Fibroblast of the aortic adventitia (primary cell): ENCODE measurements at regions not wholly inside any gene's neighbourhood (a gene's known extent, or its start where the extent isn't known, plus 50 kb on each side); places are given as distances from the start of the nearest gene placed in this dataset.

Experiments
- DNase-seq: peaks from one replicate; pipeline ENCODE4 v3.0.0-alpha.2; 2010; ENCODE audit warnings: low read depth
- H3K4me3 ChIP-seq: 2 replicates; pipeline ENCODE4 v1.5.1; 2011; ENCODE audit warnings: low read depth, mild to moderate bottlenecking, control low read depth, low read length, moderate library complexity
- TF ChIP-seq, protein P1 (sequence below): IDR thresholded peaks from 2 replicates; pipeline ENCODE4 v1.5.1; 2011; ENCODE audit warnings: mild to moderate bottlenecking, low read length, control low read depth, inconsistent platforms; ENCODE audit not compliant: insufficient read depth

DNA sequence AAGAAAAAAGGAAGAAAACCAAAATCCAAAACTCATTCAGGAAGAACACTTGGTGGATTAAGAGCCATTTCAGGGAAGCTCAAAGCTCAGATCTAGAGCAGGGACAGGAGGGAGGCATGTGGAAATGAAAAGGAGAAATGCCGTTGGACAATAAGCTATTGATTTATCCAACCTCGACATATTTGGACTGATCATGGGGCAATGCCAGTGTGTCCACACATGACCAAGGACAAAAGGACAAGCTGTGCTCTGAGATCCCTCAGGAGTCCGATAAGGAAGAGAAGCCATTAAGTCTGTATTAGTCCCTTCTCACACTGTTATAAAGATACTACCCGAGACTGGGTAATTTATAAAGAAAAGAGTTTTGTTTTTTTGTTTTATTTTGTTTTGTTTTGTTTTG lies 684.0 kb upstream of the CELF2 start:
- no peak for DNase-seq
- H3K4me3 ChIP-seq = no peak overlapping the region
- TF ChIP-seq, protein P1, sequence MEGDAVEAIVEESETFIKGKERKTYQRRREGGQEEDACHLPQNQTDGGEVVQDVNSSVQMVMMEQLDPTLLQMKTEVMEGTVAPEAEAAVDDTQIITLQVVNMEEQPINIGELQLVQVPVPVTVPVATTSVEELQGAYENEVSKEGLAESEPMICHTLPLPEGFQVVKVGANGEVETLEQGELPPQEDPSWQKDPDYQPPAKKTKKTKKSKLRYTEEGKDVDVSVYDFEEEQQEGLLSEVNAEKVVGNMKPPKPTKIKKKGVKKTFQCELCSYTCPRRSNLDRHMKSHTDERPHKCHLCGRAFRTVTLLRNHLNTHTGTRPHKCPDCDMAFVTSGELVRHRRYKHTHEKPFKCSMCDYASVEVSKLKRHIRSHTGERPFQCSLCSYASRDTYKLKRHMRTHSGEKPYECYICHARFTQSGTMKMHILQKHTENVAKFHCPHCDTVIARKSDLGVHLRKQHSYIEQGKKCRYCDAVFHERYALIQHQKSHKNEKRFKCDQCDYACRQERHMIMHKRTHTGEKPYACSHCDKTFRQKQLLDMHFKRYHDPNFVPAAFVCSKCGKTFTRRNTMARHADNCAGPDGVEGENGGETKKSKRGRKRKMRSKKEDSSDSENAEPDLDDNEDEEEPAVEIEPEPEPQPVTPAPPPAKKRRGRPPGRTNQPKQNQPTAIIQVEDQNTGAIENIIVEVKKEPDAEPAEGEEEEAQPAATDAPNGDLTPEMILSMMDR = no peak

DNA sequence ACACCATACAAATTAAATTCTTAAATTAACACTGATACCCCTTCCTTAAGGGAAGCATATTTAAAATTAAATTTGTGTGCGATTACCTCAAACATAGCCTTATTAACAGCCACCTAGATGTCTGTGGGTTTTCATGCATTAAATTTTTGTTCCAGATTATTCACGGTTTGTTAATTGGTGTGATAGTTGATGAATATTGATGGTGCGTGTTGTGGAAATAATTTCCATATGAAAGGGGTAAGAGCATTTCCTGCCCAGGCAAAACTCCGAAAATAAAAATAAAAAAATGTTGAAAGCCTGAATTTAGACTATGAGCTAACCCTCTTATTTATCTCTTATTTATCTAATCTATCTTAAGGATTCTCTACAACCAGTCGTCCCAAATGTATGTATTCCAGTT lies 679.3 kb upstream of the CELF2 start:
- TF ChIP-seq, protein P1 = no peak
- no peak for DNase-seq
- no peak overlapping the region for H3K4me3 ChIP-seq

DNA sequence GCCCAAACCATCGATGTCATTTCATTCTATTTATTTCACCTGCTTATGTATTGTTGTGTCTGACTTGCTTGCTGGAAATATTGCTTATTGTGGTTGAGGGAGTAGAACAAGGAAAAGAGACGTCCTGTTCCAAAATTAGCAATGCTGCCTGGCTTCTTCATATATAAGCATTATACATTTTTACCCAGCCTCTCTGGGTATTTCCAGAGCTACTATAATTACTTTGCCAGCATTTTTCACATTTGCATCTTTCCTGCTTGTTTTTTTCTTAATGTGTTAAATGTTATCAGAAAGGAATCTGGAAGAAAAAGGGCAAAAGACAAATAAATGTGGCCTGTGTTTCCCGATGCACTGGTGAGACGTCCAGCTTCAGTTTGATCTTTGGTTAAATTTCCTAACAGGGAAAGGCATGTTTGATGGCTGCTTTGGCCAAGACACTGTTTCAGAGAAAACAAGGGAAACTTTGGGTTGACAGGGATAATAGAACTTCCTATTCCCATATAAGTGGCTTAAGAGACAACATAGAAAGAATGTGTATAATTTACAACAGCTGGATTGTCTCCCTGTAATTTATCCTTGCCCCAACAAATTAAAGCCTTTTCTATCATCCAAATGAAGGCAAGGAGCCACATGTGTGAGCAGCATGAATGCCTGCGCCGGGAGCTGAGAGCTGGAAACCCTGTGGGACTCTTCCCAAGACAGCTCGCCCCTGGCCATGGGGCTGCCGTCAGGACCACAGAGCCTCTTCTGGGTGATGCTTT lies 671.1 kb upstream of the CELF2 start:
- TF ChIP-seq, protein P1 = no peak
- no peak overlapping the region for H3K4me3 ChIP-seq
- no peak for DNase-seq

DNA sequence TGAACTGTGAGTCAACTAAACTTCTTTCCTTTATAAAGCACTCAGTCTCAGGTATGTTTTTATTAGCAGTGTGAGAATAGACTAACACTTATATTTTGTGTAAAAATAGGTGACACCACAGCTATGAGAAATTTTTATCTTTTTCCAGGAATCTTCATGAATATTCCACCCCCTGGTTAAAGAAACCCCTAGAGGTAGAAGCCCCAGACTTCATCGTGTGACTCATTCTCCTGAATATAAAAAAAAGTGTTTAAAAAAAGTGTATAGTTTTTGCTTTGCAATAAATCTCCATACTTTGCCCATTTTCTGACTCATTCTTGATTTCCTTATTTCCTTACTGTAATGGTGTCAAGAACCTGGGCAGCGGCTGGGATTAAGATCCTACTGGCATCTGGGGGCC lies 667.6 kb upstream of the CELF2 start:
- no peak for DNase-seq
- TF ChIP-seq, protein P1 = no peak

DNA sequence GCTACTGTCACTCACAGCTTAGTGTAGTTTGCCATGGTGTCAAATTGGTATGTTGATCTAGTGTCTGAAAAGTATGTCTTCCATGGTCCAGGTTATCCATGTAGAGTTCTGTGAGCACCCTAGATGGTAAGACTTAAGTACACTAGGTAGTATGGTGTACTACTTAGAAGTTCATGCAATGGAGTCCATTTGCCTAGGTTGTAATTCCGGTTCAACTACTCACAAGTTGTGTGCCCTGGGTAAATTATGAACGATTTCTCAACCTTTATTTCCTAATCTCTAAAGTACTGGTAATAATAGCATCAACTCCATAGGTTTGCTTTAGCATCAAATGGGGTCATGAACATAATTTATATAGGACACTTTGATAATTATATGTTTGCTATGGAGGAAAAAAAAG lies 666.2 kb upstream of the CELF2 start:
- TF ChIP-seq, protein P1 = no peak
- H3K4me3 ChIP-seq = no peak overlapping the region
- DNase-seq = no peak

More for the DNA sequence above, 667.6 kb upstream of the CELF2 start:
- H3K4me3 ChIP-seq = no peak overlapping the region

DNA sequence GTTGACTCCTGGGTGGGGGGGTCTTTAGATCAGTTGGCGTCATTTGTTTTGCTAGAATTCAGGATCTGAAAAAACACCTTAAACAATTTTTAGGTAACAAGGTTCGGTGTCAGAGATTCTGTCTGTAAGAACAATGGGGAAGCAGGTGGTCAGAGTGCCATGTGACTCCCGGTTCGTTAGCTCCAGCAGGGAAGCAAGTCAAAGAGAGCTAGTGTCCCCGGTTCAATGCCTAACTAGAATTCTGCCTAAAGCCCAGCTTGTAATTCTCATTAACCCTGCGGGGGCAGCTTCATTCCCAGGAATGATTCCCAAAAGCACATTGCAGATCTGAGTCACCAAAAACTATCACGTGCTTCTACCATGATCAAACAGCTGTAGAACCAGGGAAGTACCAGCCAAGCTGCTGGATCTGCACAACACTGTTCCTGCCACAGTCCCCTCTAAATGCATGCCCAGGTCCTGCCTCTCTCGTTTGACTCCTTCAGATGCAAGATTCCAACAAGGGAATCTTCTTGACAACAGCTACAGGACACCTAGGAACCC lies 664.3 kb upstream of the CELF2 start:
- TF ChIP-seq, protein P1 = no peak
- DNase-seq = no peak

More for the DNA sequence above, 664.3 kb upstream of the CELF2 start:
- H3K4me3 ChIP-seq = no peak overlapping the region
